ENCODE measurements at regions not wholly inside any gene's neighbourhood (a gene's known extent, or its start where the extent isn't known, plus 50 kb on each side); places are given as distances from the start of the nearest gene placed in this dataset.

- DNase-seq: no peak
These were observed 674.7 kb upstream of the KIF2B start for GRCh38 chr17:53148058-53148457.

- no peak for DNase-seq
These were observed 679.8 kb upstream of the KIF2B start for GRCh38 chr17:53142890-53143289.

DNA sequence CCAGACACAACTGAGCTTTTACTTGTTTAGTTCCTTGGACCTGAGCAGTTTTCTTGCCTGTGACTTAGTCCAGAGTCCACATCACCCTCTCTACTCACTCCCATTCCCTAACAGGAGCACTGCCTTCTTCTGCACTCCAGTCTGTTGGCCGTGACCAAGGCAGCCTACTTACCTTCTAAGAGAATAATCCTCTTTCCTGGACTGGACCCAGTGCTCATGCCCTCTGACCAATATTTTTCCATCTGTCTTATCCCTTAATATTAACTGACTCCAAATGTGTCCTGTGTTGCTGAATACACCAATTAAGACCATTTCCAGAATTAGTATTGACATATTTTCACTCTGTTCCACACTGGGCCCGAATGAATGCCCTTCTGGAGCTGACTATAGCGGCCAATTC, 681.0 kb upstream of the KIF2B start:
- no peak for DNase-seq

DNA sequence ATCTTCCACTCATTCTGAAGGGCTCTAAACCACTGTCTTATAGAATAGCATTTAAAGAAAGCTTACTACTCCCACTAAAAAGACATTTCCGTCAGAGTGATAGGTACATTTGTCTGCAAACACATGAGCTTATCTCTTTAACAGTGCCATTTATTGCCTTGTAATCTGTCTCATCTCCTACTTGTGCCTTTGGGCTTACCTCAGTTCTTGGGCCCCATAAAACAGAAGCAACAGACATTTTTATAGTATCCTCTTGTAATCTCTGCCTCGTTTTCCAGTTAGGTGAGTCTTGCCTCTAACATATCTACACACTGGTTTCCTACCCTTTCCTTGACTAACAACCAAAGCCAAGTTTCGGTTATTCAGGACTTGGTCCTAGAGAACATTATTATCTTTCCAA, 681.4 kb upstream of the KIF2B start:
- DNase-seq: no peak

GRCh38 chr17:53137869-53138268, 684.9 kb upstream of the KIF2B start:
- DNase-seq: no peak

GRCh38 chr17:53135969-53136368, 686.8 kb upstream of the KIF2B start:
- no peak for DNase-seq

DNA sequence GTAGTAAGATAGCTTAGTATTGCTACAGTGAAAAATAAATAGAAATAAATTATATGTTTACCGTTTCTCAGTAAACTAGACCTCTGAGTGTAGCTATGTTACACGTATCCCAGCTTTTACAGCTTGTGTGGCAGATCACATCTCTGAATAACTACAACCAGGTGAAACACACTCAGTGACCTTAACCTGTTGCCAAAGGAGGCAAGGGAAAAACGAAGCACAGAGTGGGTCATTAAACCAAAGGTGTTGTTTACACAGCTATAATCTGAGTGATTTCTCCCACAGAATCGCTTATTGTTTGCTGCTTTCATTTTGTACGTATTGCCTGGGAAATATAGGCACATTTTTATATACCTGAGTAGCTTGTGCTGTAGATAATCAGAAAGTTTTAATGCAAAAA, 688.2 kb upstream of the KIF2B start:
- no peak for DNase-seq

DNA sequence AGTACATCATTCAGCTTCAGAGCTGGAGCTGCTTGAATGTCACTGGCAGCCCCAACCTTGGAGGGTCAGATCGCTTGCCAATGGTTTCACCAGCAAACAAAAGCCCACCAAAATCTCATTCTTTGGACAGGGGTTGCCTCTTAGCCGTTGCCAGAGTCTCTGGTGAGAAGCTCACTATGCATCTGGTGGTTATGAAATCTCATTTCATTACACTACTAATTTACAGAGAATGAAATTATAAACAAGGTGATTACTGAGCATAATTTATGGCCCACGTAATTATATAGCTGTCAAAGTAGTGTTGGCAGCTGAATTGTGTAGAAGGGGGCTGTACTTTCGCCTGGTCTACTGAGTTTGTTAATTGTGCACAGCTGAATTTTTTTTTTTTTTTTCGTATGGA, 688.9 kb upstream of the KIF2B start:
- DNase-seq: no peak

- no peak for DNase-seq
These were observed 692.9 kb upstream of the KIF2B start for GRCh38 chr17:53129863-53130262.

GRCh38 chr17:53127331-53127730, 695.4 kb upstream of the KIF2B start:
- DNase-seq: no peak

GRCh38 chr17:53122966-53123365, 699.8 kb upstream of the KIF2B start:
- no peak for DNase-seq

DNA sequence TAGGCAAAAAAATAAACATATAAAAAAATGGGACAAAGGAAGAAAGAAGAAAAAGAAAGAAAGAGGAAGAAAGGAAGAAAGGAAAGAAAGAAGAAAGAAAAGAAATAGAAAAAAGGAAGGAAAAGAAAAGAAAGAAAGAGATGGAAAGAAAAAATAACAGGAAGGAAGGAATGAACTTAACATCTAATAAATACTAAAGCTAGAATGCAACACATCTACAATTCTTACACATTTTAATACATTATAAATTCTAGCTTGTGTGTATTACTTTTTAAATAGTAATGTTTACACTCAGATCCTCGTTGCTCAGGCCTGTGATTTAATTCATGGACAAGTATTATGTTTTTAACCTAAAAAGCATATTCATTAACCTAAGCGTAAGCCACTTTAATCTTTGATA, 703.0 kb upstream of the KIF2B start:
- DNase-seq: no peak

- DNase-seq: no peak
These were observed 703.8 kb upstream of the KIF2B start for GRCh38 chr17:53118948-53119347.

- no peak for DNase-seq
These were observed 715.8 kb upstream of the KIF2B start for GRCh38 chr17:53106886-53107285.

- no peak for DNase-seq
These were observed 721.0 kb upstream of the KIF2B start for GRCh38 chr17:53101706-53102105.

DNA sequence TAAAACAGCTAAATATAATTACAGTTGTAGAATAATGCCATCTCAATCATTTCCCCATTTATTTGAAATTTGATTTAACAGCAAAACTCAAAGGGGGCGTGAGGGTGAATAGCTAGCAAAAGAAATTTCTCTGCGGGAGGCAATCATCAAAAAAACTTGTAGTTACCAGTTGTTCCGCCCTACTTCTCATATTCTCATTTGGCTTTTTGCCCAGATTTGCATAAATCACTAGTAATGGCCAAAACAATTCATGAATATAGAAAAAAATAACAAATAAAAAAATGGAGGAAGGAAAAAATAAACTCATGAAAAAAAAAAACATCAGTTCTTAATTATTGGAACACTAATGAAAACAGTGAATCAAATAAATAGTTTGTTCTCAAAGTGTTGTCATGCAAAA, 722.6 kb upstream of the KIF2B start:
- DNase-seq: no peak

DNA sequence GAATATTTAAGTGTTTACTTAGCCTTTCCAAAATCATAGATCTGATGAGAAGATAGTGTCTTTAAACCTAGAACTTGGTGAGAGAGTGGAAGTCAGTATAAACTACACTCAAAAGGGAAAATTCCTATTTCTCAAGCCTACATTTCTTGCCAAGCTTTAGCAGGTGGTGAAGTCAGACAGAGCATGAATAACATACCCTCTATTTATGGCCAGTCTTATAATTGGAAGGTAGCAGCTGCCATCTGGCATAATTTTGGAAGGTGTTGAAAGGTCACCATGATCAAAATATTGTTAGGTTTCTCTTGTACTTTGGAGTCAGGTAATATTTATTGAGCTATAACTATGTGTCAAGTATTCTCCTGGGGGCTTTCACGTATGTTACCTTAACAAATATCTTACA, 729.3 kb upstream of the KIF2B start:
- no peak for DNase-seq

DNA sequence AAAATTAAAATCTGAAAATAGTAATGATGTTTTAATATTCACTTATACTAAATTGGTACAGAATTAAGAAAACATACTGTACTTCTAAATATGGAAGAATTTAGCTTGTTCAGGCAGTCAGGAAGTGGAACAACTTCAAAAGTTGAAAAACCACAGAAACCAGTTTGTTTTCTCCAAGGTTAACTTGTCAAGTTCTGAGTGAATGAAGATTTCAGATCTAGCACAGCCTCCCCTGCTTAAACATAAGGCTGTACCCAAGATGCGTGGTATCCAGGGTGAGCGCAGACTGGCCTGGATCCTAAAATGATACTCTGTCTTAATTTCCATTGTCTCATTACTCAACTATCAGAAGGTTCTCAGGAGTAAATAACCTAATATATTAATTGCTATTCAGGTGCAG, 730.7 kb upstream of the KIF2B start:
- DNase-seq: no peak

DNA sequence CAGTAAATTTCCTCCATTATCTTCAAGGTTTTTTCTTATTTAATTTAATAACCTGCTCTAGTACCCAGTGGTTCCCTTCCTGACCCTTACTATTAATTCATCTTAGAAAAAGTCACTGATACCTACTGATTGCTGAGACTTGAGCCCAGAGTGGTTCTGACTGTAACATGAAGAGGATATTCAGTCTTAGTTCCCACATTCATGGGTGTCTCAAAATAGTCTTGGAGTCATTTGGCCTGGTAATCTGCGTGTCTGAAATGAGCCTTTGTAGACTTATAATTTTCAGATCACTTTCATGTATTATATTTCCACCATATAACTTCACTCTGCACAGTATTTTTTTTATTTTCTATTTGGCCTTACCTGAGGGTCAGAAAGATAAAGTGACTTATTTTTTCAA, 732.0 kb upstream of the KIF2B start:
- no peak for DNase-seq

GRCh38 chr17:53088481-53088880, 734.2 kb upstream of the KIF2B start:
- no peak for DNase-seq

- no peak for DNase-seq
These were observed 761.3 kb upstream of the KIF2B start for GRCh38 chr17:53061446-53061845.

GRCh38 chr17:53058031-53058430, 764.7 kb upstream of the KIF2B start:
- DNase-seq: no peak

DNA sequence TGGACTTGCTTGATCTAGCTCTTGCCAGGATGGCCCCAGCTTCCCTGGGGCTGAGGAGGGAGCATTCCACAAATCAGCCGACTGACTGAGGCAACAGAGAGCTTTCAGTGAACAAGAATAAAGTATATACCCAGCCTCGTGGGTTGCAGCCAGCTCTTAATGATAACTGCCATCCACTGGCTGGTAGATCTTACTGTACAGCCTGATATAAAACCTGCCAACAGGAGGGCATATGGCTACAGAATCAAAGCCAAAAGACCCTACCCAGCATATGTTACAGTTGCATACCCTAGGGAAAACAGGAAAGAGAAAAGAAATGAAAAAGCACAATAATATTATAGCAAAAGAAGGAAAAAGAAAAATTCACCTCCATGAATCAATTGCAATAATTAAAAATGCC, 775.9 kb upstream of the KIF2B start:
- DNase-seq: no peak

- no peak for DNase-seq
These were observed 782.7 kb upstream of the KIF2B start for GRCh38 chr17:53039981-53040380.

DNA sequence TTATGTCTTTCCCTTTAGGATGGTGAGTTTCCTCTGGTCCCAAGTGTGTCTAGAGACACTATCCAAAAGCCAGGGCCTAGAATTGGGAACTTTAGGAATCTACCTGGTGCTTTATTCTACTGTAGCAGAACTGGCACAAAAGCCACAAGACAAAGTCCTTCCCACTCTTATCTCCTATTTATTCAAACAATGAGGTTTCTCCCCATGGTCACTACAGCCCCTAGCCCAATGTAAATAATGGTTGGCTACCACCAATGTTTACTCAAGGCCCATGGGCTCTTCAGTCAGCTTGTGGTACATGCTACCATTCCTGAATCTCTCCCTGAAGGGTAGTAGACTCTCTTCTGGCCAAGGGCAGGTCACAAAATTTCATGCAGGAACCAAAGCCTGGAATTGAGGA, 789.4 kb upstream of the KIF2B start:
- DNase-seq: no peak

- DNase-seq: peak; percentile 31 to 56
These were observed 789.9 kb upstream of the KIF2B start for GRCh38 chr17:53032861-53033271.

Data from AML-193 (cell line).